ENCODE measurements at regions not wholly inside any gene's neighbourhood (a gene's known extent, or its start where the extent isn't known, plus 50 kb on each side); places are given as distances from the start of the nearest gene placed in this dataset.
"Not testable (repeated sequence)": the region's sequence is repeated elsewhere in the genome, so short reads cannot be mapped to it uniquely, and the experiment has no call there.

- no peak for ATAC-seq
- TF ChIP-seq ISL1 (CRISPR knock-in tag; IDR thresholded peaks at IDR 0.05) (no peak), ZNF8 (CRISPR knock-in tag; IDR thresholded peaks at IDR 0.05) (no peak), RARB (CRISPR knock-in tag; IDR thresholded peaks at IDR 0.05) (no peak)
- TF ChIP-seq, protein P1, sequence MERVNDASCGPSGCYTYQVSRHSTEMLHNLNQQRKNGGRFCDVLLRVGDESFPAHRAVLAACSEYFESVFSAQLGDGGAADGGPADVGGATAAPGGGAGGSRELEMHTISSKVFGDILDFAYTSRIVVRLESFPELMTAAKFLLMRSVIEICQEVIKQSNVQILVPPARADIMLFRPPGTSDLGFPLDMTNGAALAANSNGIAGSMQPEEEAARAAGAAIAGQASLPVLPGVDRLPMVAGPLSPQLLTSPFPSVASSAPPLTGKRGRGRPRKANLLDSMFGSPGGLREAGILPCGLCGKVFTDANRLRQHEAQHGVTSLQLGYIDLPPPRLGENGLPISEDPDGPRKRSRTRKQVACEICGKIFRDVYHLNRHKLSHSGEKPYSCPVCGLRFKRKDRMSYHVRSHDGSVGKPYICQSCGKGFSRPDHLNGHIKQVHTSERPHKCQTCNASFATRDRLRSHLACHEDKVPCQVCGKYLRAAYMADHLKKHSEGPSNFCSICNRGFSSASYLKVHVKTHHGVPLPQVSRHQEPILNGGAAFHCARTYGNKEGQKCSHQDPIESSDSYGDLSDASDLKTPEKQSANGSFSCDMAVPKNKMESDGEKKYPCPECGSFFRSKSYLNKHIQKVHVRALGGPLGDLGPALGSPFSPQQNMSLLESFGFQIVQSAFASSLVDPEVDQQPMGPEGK (CRISPR knock-in tag; IDR thresholded peaks at IDR 0.05; ENCODE audit: borderline replicate concordance), result no peak
Measured at GRCh38 chr1:68848017-68848416, 351.1 kb upstream of the DEPDC1 start.

- ATAC-seq, result no peak
- TF ChIP-seq ZC3H10 (CRISPR knock-in tag; IDR thresholded peaks at IDR 0.05), result no peak
- TF ChIP-seq ZNF70 (CRISPR knock-in tag; IDR thresholded peaks at IDR 0.05), result no peak
Measured at GRCh38 chr1:68868606-68869005, 371.7 kb upstream of the DEPDC1 start.

GRCh38 chr1:68873144-68873543 is 376.3 kb upstream of the DEPDC1 start:
- TF ChIP-seq ZNF565 (CRISPR knock-in tag; conservative IDR thresholded peaks at IDR 0.05; ENCODE audit: low read depth) (no peak), RARB (CRISPR knock-in tag; IDR thresholded peaks at IDR 0.05) (no peak), ZNF70 (CRISPR knock-in tag; IDR thresholded peaks at IDR 0.05) (no peak), CSDC2 (CRISPR knock-in tag; IDR thresholded peaks at IDR 0.05) (no peak), ZFP3 (CRISPR knock-in tag; IDR thresholded peaks at IDR 0.05) (no peak), POU6F1 (CRISPR knock-in tag; IDR thresholded peaks at IDR 0.05; ENCODE audit: borderline replicate concordance, low read depth) (no peak), TSHZ2 (CRISPR knock-in tag; IDR thresholded peaks at IDR 0.05) (no peak), ISL1 (CRISPR knock-in tag; IDR thresholded peaks at IDR 0.05) (no peak), ESRRG (CRISPR knock-in tag; IDR thresholded peaks at IDR 0.05) (no peak)
- TF ChIP-seq, protein P1 (CRISPR knock-in tag; IDR thresholded peaks at IDR 0.05; ENCODE audit: borderline replicate concordance), result no peak
- ATAC-seq, result no peak

GRCh38 chr1:68881330-68882194 is 384.7 kb upstream of the DEPDC1 start:
- ATAC-seq, result not testable (repeated sequence)

GRCh38 chr1:68889471-68889870 is 392.6 kb upstream of the DEPDC1 start:
- TF ChIP-seq ZC3H10 (CRISPR knock-in tag; IDR thresholded peaks at IDR 0.05) (no peak), ZNF8 (CRISPR knock-in tag; IDR thresholded peaks at IDR 0.05) (no peak), ZFP3 (CRISPR knock-in tag; IDR thresholded peaks at IDR 0.05) (no peak), OSR1 (CRISPR knock-in tag; IDR thresholded peaks at IDR 0.05) (no peak), RARB (CRISPR knock-in tag; IDR thresholded peaks at IDR 0.05) (no peak)
- ATAC-seq, result no peak

- TF ChIP-seq, protein P2, sequence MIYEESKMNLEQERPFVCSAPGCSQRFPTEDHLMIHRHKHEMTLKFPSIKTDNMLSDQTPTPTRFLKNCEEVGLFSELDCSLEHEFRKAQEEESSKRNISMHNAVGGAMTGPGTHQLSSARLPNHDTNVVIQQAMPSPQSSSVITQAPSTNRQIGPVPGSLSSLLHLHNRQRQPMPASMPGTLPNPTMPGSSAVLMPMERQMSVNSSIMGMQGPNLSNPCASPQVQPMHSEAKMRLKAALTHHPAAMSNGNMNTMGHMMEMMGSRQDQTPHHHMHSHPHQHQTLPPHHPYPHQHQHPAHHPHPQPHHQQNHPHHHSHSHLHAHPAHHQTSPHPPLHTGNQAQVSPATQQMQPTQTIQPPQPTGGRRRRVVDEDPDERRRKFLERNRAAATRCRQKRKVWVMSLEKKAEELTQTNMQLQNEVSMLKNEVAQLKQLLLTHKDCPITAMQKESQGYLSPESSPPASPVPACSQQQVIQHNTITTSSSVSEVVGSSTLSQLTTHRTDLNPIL (CRISPR knock-in tag; IDR thresholded peaks at IDR 0.05; ENCODE audit: low read depth), result no peak
- TF ChIP-seq GLIS3 (CRISPR knock-in tag; IDR thresholded peaks at IDR 0.05) (no peak), TCF4 (CRISPR knock-in tag; IDR thresholded peaks at IDR 0.05; ENCODE audit: borderline replicate concordance) (no peak), ZNF70 (CRISPR knock-in tag; IDR thresholded peaks at IDR 0.05) (no peak)
- ATAC-seq, result no peak
Measured at GRCh38 chr1:68890736-68891135, 393.9 kb upstream of the DEPDC1 start.
